SK-N-SH (cell line): ENCODE measurements at regions not wholly inside any gene's neighbourhood (a gene's known extent, or its start where the extent isn't known, plus 50 kb on each side); places are given as distances from the start of the nearest gene placed in this dataset.

Source experiments
- CTCF ChIA-PET: fragments of 300-600, 350-600 bp; formaldehyde crosslinking; extraction: SDS; loops from one replicate; lab custom pipeline; 2021; lab: Yijun Ruan, JAX
- POLR2A ChIA-PET: fragments of 350-600 bp; sonication (Branson Sonifier 250); formaldehyde crosslinking; extraction: SDS; loops from one replicate; lab custom pipeline; 2020; ENCODE audit warnings: antibody characterized with exemption, inconsistent platforms; lab: Yijun Ruan, JAX
- DNase-seq: peaks from one replicate; pipeline ENCODE4 v3.0.0; 2012
- H2AFZ ChIP-seq: fragments of 200-600 bp; sonication (generic); 2 replicates; pipeline ENCODE4 v1.8.1; 2016; ENCODE audit warnings: antibody characterized with exemption, mild to moderate bottlenecking, low read depth
- H3F3A ChIP-seq: fragments of 200-600 bp; sonication (generic); replicated peaks from 2 replicates; pipeline ENCODE3; 2016; ENCODE audit warnings: antibody characterized with exemption, mild to moderate bottlenecking; ENCODE audit not compliant: insufficient read depth
- H3K27ac ChIP-seq, 2 experiments: fragments of 200-500 bp in 1 of 2; fragments of 200-600 bp in 1 of 2; sonication (Bioruptor generic) in 1 of 2; sonication (generic), shearing (Covaris generic) in 1 of 2; 2 replicates each; pipeline versions ENCODE4 v1.5.1 to v1.6.1; 2014 to 2016; ENCODE audit warnings: low read depth in 2 of 2, inconsistent platforms in 1 of 2, low read length in 1 of 2, mild to moderate bottlenecking in 1 of 2, mixed read lengths in 1 of 2
- H3K27me3 ChIP-seq: fragments of 200-600 bp; sonication (generic), shearing (Covaris generic); 2 replicates; pipeline ENCODE4 v1.6.1; 2016; ENCODE audit warnings: mixed run types; ENCODE audit not compliant: insufficient read depth
- H3K36me3 ChIP-seq, 2 experiments: fragments of 200-500 bp in 1 of 2; fragments of 200-600 bp in 1 of 2; sonication (Bioruptor generic) in 1 of 2; sonication (generic) in 1 of 2; replicated peaks in 1 of 2; 2 replicates each; pipeline versions ENCODE3 to v1.5.1; 2014 to 2016; ENCODE audit warnings: low read length in 1 of 2, mild to moderate bottlenecking in 1 of 2; ENCODE audit not compliant: insufficient read depth in 2 of 2, control insufficient read depth in 1 of 2
- H3K4me1 ChIP-seq, 2 experiments: fragments of 200-500 bp in 1 of 2; fragments of 200-600 bp in 1 of 2; sonication (Bioruptor generic) in 1 of 2; sonication (generic), shearing (Covaris generic) in 1 of 2; 2 replicates each; pipeline versions ENCODE4 v1.5.1 to v1.6.1; 2014 to 2016; ENCODE audit warnings: low read depth in 1 of 2, low read length in 1 of 2, mixed run types in 1 of 2; ENCODE audit not compliant: insufficient read depth in 2 of 2, control insufficient read depth in 1 of 2
- H3K4me2 ChIP-seq: fragments of 200-600 bp; sonication (generic), shearing (Covaris generic); 2 replicates; pipeline ENCODE4 v1.6.1; 2017; ENCODE audit warnings: mixed run types
- H3K4me3 ChIP-seq, 2 experiments: fragments of 200-500 bp in 1 of 2; fragments of 200-600 bp in 1 of 2; sonication (Bioruptor generic) in 1 of 2; sonication (generic), shearing (Covaris generic) in 1 of 2; 2 replicates each; pipeline versions ENCODE4 v1.5.1 to v1.8.1; 2014 to 2016; ENCODE audit warnings: low read depth in 2 of 2, inconsistent platforms in 1 of 2, low read length in 1 of 2, mild to moderate bottlenecking in 1 of 2, mixed read lengths in 1 of 2, moderate library complexity in 1 of 2
- H3K79me2 ChIP-seq: fragments of 200-600 bp; sonication (generic); 2 replicates; pipeline ENCODE4 v1.8.1; 2017; ENCODE audit warnings: mild to moderate bottlenecking; ENCODE audit not compliant: insufficient read depth
- H3K9ac ChIP-seq: fragments of 200-600 bp; sonication (generic); 2 replicates; pipeline ENCODE4 v1.6.1; 2017; ENCODE audit warnings: mixed run types
- H3K9me2 ChIP-seq: fragments of 200-600 bp; sonication (generic); 2 replicates; pipeline ENCODE4 v1.6.1; 2017; ENCODE audit warnings: mixed run types
- H3K9me3 ChIP-seq: fragments of 200-600 bp; sonication (generic); 2 replicates; pipeline ENCODE4 v1.6.1; 2017; ENCODE audit warnings: mixed run types, mild to moderate bottlenecking, moderate library complexity
- H4K20me1 ChIP-seq: fragments of 200-600 bp; sonication (generic); 2 replicates; pipeline ENCODE4 v1.6.1; 2017; ENCODE audit warnings: mild to moderate bottlenecking, mixed run types; ENCODE audit not compliant: insufficient read depth
- CHD2 ChIP-seq: fragments of 150-350 bp; IDR thresholded peaks from 2 replicates; pipeline ENCODE4 v1.6.1; 2018; ENCODE audit warnings: low read length; ENCODE audit not compliant: partially characterized antibody
- CTCF ChIP-seq: fragments of 200-600 bp; sonication (generic); IDR thresholded peaks from 2 replicates; pipeline ENCODE4 v1.6.1; 2017; ENCODE audit warnings: antibody characterized with exemption, mild to moderate bottlenecking, moderate library complexity
- EP300 ChIP-seq, 2 experiments: IDR thresholded peaks; 2 replicates each; pipeline versions ENCODE4 v1.4.0 to v1.6.1; 2012; ENCODE audit warnings: borderline replicate concordance in 1 of 2, low read depth in 1 of 2, low read length in 1 of 2
- EZH2phosphoT487 ChIP-seq: fragments of 200-600 bp; sonication (generic); IDR thresholded peaks from 2 replicates; pipeline ENCODE4 v1.6.1; 2017; ENCODE audit warnings: low read depth, mixed run types, mild to moderate bottlenecking, antibody characterized with exemption, moderate library complexity, borderline replicate concordance
- FOSL2 ChIP-seq: IDR thresholded peaks from 2 replicates; pipeline ENCODE4 v1.4.0; 2012; ENCODE audit warnings: low read depth, mild to moderate bottlenecking, moderate library complexity, borderline replicate concordance
- FOXJ3 ChIP-seq: sonication (generic); formaldehyde crosslinking; IDR thresholded peaks from 2 replicates; pipeline ENCODE4 v1.5.1; 2020; ENCODE audit warnings: mild to moderate bottlenecking, missing genetic modification reagents
- FOXM1 ChIP-seq: IDR thresholded peaks from 2 replicates; pipeline ENCODE4 v1.4.0; 2012; ENCODE audit warnings: low read depth, mild to moderate bottlenecking
- JUND ChIP-seq: IDR thresholded peaks from 2 replicates; pipeline ENCODE4 v1.4.0; 2012
- MAX ChIP-seq: IDR thresholded peaks from 2 replicates; pipeline ENCODE4 v1.4.0; 2012; ENCODE audit warnings: low read depth
- MEF2A ChIP-seq: IDR thresholded peaks from 2 replicates; pipeline ENCODE4 v1.4.0; 2012; ENCODE audit warnings: low read depth, borderline replicate concordance
- MXI1 ChIP-seq: IDR thresholded peaks from 2 replicates; pipeline ENCODE4 v1.6.1; 2012; ENCODE audit warnings: mild to moderate bottlenecking, low read depth, low read length, improper control_type of control experiment
- NFIC ChIP-seq: IDR thresholded peaks from 2 replicates; pipeline ENCODE4 v1.4.0; 2012; ENCODE audit warnings: borderline replicate concordance
- PBX3 ChIP-seq: IDR thresholded peaks from 2 replicates; pipeline ENCODE4; 2012
- RAD21 ChIP-seq: IDR thresholded peaks from 2 replicates; pipeline ENCODE4 v1.6.1; 2012; ENCODE audit warnings: mild to moderate bottlenecking, low read length
- RXRA ChIP-seq: IDR thresholded peaks from 2 replicates; pipeline ENCODE4 v1.4.0; 2012; ENCODE audit warnings: low read depth, mild to moderate bottlenecking, borderline replicate concordance
- SIN3A ChIP-seq: IDR thresholded peaks from 2 replicates; pipeline ENCODE4 v1.6.1; 2012; ENCODE audit warnings: low read depth, mild to moderate bottlenecking, low read length, moderate library complexity, borderline replicate concordance
- SMC3 ChIP-seq: IDR thresholded peaks from 2 replicates; pipeline ENCODE4 v1.6.1; 2012; ENCODE audit warnings: low read depth, low read length, improper control_type of control experiment
- TAF1 ChIP-seq: IDR thresholded peaks from 2 replicates; pipeline ENCODE4 v1.6.1; 2012; ENCODE audit warnings: low read depth, mild to moderate bottlenecking, low read length, moderate library complexity, borderline replicate concordance
- TCF12 ChIP-seq: IDR thresholded peaks from 2 replicates; pipeline ENCODE4 v1.4.0; 2012
- TEAD4 ChIP-seq: IDR thresholded peaks from 2 replicates; pipeline ENCODE4 v1.4.0; 2012; ENCODE audit warnings: mild to moderate bottlenecking, borderline replicate concordance; ENCODE audit not compliant: insufficient read depth
- USF1 ChIP-seq: IDR thresholded peaks from 2 replicates; pipeline ENCODE4 v1.4.0; 2012; ENCODE audit warnings: low read depth, borderline replicate concordance
- USF2 ChIP-seq: fragments of 150-350 bp; IDR thresholded peaks from 2 replicates; pipeline ENCODE4 v1.6.1; 2017; ENCODE audit warnings: antibody characterized with exemption, low read length, low read depth, borderline replicate concordance
- YY1 ChIP-seq: IDR thresholded peaks from 2 replicates; pipeline ENCODE4 v1.4.0; 2012; ENCODE audit warnings: low read depth, mild to moderate bottlenecking
- WGBS: methylation state at CpG from one replicate; pipeline ENCODE4 v1.1.6; 2017; ENCODE audit warnings: low lambda C conversion rate; 5-methylcytosine and 5-hydroxymethylcytosine counted together

- Histone ChIP-seq H3K4me3 (no peak overlapping the region), H3K9me3 (no peaks in the 10 kb centered on the region), H3F3A (peaks cover 41% of the 10 kb centered on the region), H3K9ac (no peak overlapping the region), H3K36me3 (no peaks in the 10 kb centered on the region), H3K79me2 (no peaks in the 10 kb centered on the region), H3K9me2 (no peaks in the 10 kb centered on the region), H3K4me1 (peaks cover 5 to 64% of the 10 kb centered on the region in 2 experiments; a peak in 3 of 4 replicates), H4K20me1 (no peaks in the 10 kb centered on the region), H2AFZ (no peak overlapping the region), H3K27me3 (no peaks in the 10 kb centered on the region), H3K4me2 (no peak overlapping the region), H3K27ac (no peak overlapping the region)
- TF ChIP-seq YY1 (no peak), RXRA (no peak), EP300 (IDR thresholded peaks at IDR 0.05; ENCODE audit: borderline replicate concordance in 1 of 2, low read depth in 1 of 2, low read length in 1 of 2) (no peak), MAX (no peak), RAD21 (no peak), SMC3 (no peak), SIN3A (no peak), CHD2 (no peak), FOXM1 (no peak), MXI1 (no peak), USF2 (no peak)
- ChIA-PET POLR2A (no interaction called here), CTCF (no interaction called here)
- no peak for DNase-seq
- 100% methylated on average over 1 of the region's 1 CpG for WGBS
Observed at GRCh38 chr3:30354513-30354912, 251.9 kb upstream of the TGFBR2 start.

- no peak overlapping the region for H3K4me2 ChIP-seq
- TF ChIP-seq FOSL2 (no peak), CHD2 (no peak), JUND (no peak), NFIC (no peak), SMC3 (no peak), TAF1 (no peak), EP300 (IDR thresholded peaks at IDR 0.05; ENCODE audit: borderline replicate concordance in 1 of 2, low read depth in 1 of 2, low read length in 1 of 2) (no peak), USF2 (no peak), TEAD4 (no peak), FOXJ3 (CRISPR knock-in tag) (no peak), PBX3 (no peak), MEF2A (no peak), SIN3A (no peak), YY1 (no peak), CTCF (no peak), USF1 (no peak), TCF12 (no peak), EZH2phosphoT487 (no peak)
- TF ChIP-seq, all 33 proteins: peak for 0
- CTCF ChIA-PET = interaction anchor here (1.0 kb wide), 1 partner anchor 195 kb away, joined by 3 read pairs; no protein-coding TSS in a partner anchor
Observed at GRCh38 chr3:30354972-30355371, 251.4 kb upstream of the TGFBR2 start.

More at GRCh38 chr3:30354972-30355371, 251.4 kb upstream of the TGFBR2 start:
- no peaks in the 10 kb centered on the region for H3K79me2 ChIP-seq
- no peak overlapping the region for H3K27ac ChIP-seq
- H3K4me1 ChIP-seq = peaks cover 2 to 60% of the 10 kb centered on the region in 2 experiments; a peak in 3 of 4 replicates
- no peak overlapping the region for H3K9ac ChIP-seq
- no peak overlapping the region for H3K4me3 ChIP-seq
- no peaks in the 10 kb centered on the region for H3K27me3 ChIP-seq
- no peaks in the 10 kb centered on the region for H4K20me1 ChIP-seq
- WGBS = 94% methylated on average over 7 of the region's 7 CpGs
- no peaks in the 10 kb centered on the region for H3K9me2 ChIP-seq
- no peaks in the 10 kb centered on the region for H3K9me3 ChIP-seq
- H3K36me3 ChIP-seq = no peaks in the 10 kb centered on the region
- no peak for DNase-seq
- POLR2A ChIA-PET = no interaction called here
- no peak overlapping the region for H2AFZ ChIP-seq
- peaks cover 41% of the 10 kb centered on the region for H3F3A ChIP-seq
